Stimulated activated CD4-positive, alpha-beta T cell treated with anti-CD3 and anti-CD28 coated beads, Interleukin-4, amount 100 ng/mL, for 48 hours (primary cell): ENCODE measurements at regions not wholly inside any gene's neighbourhood (a gene's known extent, or its start where the extent isn't known, plus 50 kb on each side); places are given as distances from the start of the nearest gene placed in this dataset.

Source experiments
- DNase-seq, 2 donors: peaks; one replicate each; pipeline ENCODE4 v3.0.0-alpha.2; 2020; ENCODE audit warnings: low read depth in 2 of 2

- no peak for DNase-seq
Measured at GRCh38 chr13:103812558-103812957, 746.3 kb upstream of the SLC10A2 start.

GRCh38 chr13:103810026-103810425 lies 743.8 kb upstream of the SLC10A2 start:
- DNase-seq, result no peak

GRCh38 chr13:103805771-103806170 lies 739.6 kb upstream of the SLC10A2 start:
- no peak for DNase-seq

DNA sequence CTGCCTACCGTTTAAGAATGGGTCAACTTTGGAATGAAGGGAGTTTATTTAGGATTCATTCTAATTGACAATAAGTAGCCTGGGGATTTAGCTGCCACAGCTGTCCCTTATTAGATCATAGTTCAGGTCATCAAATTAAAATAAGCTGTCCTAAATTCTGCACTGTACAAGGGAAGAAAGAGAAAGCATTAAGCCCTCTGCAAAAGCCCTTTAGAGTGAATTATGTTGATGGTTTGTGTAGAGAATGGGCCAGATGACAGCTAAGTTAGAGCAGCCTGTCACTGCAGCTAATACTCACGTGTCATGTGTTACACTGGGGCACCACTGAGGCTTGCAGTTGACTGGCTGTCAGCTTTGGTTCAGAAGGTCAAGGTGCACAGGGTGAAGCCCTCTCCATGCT lies 737.1 kb upstream of the SLC10A2 start:
- DNase-seq, result no peak

DNA sequence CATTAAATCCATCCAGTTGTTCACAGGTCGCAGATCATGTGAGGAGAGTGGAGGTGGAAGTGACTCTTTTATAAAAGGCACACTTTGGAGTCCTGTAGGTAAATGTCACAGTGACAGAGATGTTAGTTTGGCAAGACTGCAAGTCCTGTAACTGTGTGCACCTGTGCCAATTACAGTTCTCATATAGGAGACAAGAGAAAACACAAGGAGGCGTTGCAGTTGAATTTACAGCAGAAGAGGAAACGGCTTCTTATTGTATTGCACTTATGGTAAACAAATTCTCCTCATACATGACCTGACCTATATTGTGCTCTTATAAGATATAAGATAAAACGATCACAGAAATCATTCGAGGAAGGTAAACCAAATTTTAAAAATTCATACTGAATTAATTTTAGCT lies 732.8 kb upstream of the SLC10A2 start:
- DNase-seq, result no peak

DNA sequence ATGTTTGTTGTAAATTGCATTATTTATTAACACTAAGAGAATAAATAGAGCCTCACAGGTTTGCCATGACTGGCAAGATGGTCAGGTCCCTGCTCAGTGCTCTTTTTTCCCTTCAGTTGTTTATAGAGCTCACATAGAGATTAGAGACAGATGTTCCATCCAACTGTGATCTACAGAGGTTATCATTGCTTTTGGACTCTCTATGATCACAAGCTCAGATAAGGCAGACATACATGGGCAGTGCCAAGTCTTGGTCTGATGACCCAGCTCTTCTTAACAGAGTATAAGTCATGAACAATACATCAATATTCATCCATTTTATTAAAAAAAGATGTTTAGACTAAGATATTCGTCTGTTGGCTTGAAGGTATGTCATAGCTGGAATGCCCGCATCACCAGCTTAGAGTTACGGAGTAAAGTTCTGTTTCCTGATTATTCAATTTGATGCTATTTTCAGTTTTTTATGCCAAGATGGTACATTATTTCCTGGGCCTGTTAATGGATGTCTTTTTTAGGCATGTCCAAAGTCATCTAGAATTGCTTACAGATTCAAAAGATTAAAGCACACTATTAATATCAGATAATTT lies 729.8 kb upstream of the SLC10A2 start:
- DNase-seq, result no peak

DNA sequence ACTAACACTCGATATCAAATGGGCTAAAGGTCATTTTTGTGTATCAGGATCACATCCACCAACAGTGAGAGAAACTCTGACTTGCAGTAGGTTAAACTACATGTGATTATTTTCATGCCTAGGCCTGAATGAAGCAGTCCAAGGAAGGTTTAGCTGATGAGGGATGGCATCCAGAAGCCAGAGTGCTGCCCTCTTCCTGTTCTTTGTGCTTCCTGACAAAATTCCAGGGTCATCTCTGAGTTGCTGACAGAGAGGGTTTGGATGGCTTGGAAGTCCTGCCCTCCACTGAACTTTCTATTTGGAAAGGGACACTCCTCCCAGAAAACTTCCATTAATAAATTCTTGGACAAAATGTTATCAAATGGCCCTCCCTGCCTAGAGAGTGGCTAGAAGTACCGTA lies 728.3 kb upstream of the SLC10A2 start:
- DNase-seq, result no peak

DNA sequence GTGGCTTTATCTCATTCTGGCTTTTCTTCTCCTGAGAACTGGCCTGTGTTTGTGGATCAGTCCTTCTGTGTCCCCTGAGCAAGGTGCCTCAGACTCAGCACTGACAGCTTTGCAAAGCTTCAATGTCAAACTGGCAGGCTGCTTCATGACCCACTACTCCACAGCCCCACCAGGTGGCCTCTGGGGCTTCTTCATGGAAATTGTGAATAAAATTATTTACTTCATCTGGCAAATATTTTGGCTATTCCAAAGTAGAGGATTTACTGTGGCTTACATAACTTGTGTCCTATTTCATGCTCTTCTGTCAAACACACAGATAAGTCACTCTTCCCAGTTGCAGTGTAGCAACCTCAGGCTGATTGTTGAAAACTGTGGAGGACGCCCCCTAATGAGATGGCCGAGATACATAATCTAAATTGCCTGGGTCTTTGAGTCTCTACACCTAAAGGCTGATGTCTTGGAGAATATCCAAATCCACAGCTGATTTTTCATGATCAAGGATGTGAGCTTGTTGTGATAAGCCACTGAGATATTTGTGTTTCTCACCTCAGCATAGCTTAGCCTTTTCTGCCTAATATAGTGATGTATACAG lies 721.9 kb upstream of the SLC10A2 start:
- DNase-seq, result no peak

DNA sequence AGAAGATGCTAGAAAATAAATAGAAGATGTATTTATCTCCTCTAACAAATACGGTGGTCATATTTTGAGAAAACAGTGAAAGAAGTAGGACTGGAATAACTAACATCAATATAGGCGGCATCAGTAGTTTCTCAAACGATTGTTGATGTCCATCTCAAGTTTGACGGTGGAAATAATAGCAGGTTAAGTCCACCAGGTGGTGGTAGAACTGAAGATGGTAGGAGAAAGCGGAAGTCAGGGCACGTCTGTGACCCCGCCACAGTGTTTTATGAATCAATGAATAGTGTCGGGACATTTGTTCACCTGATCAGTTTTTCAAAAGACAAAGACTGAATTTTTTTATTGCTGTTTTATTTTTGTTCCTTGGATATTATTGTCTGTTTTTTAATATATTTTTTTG lies 706.4 kb upstream of the SLC10A2 start:
- no peak for DNase-seq

DNA sequence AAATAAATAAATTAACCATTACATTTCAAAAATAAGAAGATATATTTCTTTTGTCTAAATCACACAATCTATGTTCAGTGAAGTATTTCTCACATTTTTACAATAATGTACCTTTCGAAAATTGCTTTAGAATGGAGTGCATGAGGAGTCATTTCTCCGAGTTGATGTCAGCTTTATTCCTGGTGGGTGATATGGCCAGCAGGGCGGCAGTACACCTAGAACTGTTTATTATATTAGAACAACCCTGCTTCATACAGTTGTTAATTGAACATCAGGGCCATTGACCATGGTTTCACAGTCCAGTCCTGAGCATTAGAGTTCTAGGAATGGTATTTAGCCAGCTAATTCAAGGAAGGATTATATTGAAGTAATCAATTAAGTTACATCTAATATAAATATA lies 696.3 kb upstream of the SLC10A2 start:
- DNase-seq, result no peak

DNA sequence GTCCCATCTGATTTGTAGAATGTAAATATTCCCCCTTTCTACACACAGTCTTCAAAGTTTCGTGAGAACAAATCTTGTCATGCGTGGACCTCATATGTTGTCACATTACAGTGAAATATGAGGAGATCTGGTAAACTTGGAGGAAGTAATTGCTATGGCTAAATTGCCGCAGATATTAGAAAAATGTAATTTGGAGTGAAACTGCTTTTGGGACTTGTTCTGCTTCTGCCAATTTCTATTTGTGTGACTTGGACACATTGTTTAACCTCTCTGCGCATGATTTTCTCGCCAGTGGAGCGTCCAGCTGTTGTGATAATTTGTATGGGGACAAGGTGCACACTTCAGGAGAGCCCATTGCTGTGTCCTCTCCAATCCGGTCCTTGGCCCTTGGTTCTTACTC lies 693.1 kb upstream of the SLC10A2 start:
- no peak for DNase-seq

- DNase-seq, result no peak
Measured at GRCh38 chr13:103758222-103758621, 692.0 kb upstream of the SLC10A2 start.

- DNase-seq, result no peak
Measured at GRCh38 chr13:103757361-103757760, 691.1 kb upstream of the SLC10A2 start.

GRCh38 chr13:103754783-103755182 lies 688.6 kb upstream of the SLC10A2 start:
- no peak for DNase-seq

DNA sequence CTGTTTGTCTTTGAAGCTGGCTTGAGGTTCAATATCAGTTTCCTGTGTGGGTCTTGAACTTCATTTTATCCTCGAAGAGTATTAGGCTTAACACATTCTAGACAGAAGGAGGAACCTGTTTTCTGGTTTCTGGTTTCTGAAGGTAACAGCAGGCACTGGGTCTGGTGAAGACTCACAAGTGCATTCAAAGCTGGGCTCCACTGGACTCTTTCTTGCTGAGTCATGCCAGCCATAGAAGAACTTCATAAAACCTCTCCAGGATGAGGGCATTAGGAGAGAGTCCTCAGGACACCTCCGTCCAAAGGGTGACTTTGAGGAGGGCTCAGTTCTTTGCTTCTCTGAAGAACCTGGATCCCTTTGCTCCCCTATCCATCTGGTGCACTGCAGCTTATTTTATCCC lies 668.6 kb upstream of the SLC10A2 start:
- DNase-seq, result no peak

- no peak for DNase-seq
Measured at GRCh38 chr13:103731959-103732358, 665.7 kb upstream of the SLC10A2 start.

DNA sequence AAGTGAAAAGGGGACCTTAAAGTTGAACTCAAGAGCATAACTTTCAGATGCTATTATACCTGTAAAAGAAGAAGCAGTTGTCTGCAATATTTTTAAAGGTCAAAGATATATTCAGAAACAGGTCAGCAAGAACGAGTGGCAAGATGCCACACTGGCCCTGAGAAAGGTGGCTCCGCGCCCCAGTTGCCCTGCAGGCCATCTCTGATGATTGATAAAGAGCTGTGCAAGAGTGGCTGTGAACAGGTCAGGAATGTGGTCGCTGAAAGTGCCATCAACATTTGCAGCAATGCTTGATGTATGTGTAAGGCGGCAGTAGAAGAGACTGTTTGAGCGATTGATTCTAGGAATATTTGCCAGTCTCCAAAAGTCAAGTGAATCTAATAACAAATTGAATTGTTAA lies 664.2 kb upstream of the SLC10A2 start:
- DNase-seq, result no peak

- no peak for DNase-seq
Measured at GRCh38 chr13:103726808-103727207, 660.6 kb upstream of the SLC10A2 start.

- no peak for DNase-seq
Measured at GRCh38 chr13:103716718-103717117, 650.5 kb upstream of the SLC10A2 start.

- DNase-seq, result no peak
Measured at GRCh38 chr13:103715335-103715734, 649.1 kb upstream of the SLC10A2 start.

DNA sequence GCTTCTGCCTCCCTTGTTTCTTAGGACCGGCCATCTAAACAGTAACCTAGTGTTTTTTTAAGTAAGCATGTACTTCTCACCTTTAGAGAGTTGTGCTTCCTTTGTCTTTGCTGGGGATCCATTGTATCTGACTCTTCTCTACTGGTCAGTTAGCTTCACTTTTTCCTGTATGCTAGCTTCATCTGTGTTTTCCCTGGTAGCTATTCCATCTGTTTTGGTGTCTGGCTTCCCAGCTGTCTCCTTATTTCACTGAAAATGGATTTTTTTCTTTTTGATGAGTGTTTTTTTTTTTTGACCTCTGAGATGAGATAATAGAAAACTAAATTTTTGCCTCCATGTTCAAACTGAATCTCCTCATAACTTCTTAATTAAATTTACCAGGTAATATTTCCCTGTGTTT lies 637.0 kb upstream of the SLC10A2 start:
- no peak for DNase-seq

DNA sequence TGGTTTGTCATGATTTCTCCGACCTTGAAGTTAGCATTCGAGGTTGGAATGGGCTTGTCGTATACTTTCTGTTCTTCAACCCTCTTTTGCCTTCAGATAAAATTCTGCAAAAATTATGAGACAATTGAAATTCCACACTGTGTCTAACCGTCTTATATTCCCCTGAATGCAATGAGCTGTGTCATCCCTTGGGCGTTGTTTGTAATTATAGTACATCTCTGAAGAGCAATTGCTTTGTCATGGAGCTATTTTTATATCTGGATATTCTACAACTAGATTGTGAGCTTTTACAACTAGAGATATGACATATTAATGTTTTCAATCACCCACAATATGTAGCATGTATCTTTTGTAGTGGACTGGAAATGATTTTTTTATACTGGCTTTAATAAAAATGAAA lies 631.8 kb upstream of the SLC10A2 start:
- no peak for DNase-seq

GRCh38 chr13:103695320-103695719 lies 629.1 kb upstream of the SLC10A2 start:
- DNase-seq, result no peak

- DNase-seq, result no peak
Measured at GRCh38 chr13:103694471-103694870, 628.3 kb upstream of the SLC10A2 start.
